GM06990 (cell line): ENCODE measurements at regions not wholly inside any gene's neighbourhood (a gene's known extent, or its start where the extent isn't known, plus 50 kb on each side); places are given as distances from the start of the nearest gene placed in this dataset.

Experiments used
- DNase-seq: peaks from one replicate; pipeline ENCODE4 v3.0.0-alpha.2; 2011; ENCODE audit not compliant: insufficient read length; ENCODE audit errors: extremely low read depth
- H3K27me3 ChIP-seq: replicated peaks from 2 replicates; pipeline ENCODE4 v1.6.0; 2011; ENCODE audit warnings: low read length; ENCODE audit not compliant: control insufficient read depth, insufficient read depth
- H3K36me3 ChIP-seq: 2 replicates; pipeline ENCODE4 v1.5.1; 2011; ENCODE audit warnings: low read length; ENCODE audit not compliant: control insufficient read depth, insufficient read depth
- H3K4me3 ChIP-seq: replicated peaks from 2 replicates; pipeline ENCODE4 v1.5.1; 2011; ENCODE audit warnings: low read depth, mild to moderate bottlenecking, control low read depth, low read length
- TF ChIP-seq, protein P1 (sequence below): IDR thresholded peaks from 2 replicates; pipeline ENCODE4 v1.5.1; 2011; ENCODE audit warnings: low read length, control low read depth, mild to moderate bottlenecking, inconsistent platforms; ENCODE audit not compliant: insufficient read depth, poor library complexity, severe bottlenecking

DNA sequence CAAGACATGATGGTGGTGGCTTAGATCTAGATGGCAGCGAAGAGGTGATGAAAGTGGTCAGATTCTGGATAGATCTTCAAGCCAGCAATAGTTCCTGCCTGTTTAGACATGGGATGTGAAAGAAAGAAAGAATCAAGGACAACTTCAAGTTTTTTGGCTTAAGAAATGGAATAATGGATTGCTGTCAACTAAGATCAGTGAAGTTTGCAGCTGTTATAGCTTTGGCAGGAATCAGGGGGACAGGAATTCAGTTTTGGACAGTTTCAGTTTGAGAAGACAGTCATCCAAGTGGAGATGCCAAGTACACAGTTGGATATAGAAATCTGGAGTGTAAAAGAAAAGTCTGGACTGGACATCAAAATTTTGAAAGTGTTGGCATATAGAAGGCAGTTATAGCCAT, 283.7 kb upstream of the PKDCC start:
- TF ChIP-seq, protein P1, sequence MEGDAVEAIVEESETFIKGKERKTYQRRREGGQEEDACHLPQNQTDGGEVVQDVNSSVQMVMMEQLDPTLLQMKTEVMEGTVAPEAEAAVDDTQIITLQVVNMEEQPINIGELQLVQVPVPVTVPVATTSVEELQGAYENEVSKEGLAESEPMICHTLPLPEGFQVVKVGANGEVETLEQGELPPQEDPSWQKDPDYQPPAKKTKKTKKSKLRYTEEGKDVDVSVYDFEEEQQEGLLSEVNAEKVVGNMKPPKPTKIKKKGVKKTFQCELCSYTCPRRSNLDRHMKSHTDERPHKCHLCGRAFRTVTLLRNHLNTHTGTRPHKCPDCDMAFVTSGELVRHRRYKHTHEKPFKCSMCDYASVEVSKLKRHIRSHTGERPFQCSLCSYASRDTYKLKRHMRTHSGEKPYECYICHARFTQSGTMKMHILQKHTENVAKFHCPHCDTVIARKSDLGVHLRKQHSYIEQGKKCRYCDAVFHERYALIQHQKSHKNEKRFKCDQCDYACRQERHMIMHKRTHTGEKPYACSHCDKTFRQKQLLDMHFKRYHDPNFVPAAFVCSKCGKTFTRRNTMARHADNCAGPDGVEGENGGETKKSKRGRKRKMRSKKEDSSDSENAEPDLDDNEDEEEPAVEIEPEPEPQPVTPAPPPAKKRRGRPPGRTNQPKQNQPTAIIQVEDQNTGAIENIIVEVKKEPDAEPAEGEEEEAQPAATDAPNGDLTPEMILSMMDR: no peak
- Histone ChIP-seq H3K4me3 (no peak overlapping the region), H3K27me3 (no peaks in the 10 kb centered on the region), H3K36me3 (no peaks in the 10 kb centered on the region)
- DNase-seq: no peak

DNA sequence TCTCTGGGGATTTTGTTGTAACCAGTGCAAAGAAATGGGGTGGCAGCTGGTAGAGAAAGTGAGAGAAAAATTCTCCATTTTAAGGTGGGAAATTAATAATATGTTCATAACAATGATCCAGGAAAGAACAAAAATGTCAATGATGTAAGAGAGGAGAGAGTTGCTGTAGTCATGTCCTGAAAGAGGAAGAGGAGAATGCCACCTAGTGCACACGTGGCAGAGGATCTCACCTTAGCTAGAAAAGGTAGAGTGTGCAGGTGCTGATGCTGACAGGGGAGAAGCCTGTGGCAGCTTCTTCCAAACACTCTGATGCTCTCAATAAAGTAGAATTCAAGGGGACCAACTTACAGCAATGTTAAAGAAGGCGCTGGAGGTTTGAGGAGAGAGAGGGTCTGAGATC, 282.9 kb upstream of the PKDCC start:
- no peaks in the 10 kb centered on the region for H3K36me3 ChIP-seq
- TF ChIP-seq, protein P1: peak; percentile 5
- no peak for DNase-seq
- H3K4me3 ChIP-seq: no peak overlapping the region
- H3K27me3 ChIP-seq: no peaks in the 10 kb centered on the region

DNA sequence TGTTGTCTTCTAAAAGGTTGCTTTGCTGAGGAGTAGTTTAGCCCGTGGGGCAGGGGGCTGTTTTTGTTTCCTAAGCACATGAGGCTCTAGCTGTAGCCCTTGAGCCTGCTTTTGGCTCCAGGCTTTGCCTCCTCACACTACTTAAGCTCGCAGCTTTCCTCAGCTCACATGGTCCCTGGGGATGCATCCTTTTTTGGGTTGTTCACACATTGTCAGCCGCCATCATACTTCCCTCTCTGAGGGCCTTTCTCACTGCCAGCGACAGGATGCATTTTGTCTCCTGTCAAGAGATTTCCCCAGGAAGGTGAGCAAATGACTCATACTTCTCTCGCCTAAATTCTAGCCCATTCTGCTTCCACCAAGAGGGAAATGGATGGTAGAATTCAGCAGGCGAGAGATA, 279.5 kb upstream of the PKDCC start:
- TF ChIP-seq, protein P1: no peak
- Histone ChIP-seq H3K4me3 (no peak overlapping the region), H3K27me3 (no peaks in the 10 kb centered on the region), H3K36me3 (no peaks in the 10 kb centered on the region)
- DNase-seq: no peak

DNA sequence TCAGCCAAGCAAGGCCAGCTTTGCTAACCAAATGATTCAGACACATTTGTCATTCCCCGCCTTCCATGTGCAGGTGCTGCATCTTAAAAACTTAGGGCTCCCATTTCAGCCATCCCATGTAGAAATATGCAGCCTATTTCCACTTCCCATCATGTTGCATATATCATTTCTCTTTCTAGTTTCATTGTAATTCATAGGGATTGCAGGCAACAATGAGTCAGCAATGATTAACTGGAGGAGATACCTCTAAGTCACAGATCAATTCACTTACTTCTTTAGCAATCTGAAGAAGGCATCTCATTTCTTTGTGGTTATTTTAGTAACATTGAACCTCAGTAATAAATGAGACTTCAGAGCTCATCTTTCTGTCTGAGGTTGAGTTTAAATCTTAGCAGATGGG, 276.1 kb upstream of the PKDCC start:
- no peaks in the 10 kb centered on the region for H3K27me3 ChIP-seq
- H3K4me3 ChIP-seq: no peak overlapping the region
- no peak for DNase-seq
- no peaks in the 10 kb centered on the region for H3K36me3 ChIP-seq
- TF ChIP-seq, protein P1: no peak

DNA sequence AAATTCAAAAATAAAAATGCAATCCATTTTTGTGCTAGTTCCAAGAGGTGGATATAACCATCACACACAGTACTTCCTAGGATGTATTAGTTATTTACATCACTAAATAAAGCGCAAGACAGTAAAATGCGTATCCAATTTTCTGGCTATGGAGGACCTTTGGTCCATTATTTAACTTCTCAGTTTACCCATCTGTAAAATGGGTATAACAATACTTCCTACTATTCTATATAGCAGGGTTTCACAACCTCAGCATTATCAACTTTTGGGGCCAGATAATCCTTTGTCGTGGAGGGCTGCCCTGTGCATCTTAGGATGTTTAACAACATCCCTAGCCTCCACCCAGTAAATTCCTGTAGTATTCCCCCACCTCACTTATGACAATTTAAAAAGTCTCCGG, 275.1 kb upstream of the PKDCC start:
- Histone ChIP-seq H3K36me3 (no peaks in the 10 kb centered on the region), H3K27me3 (no peaks in the 10 kb centered on the region), H3K4me3 (no peak overlapping the region)
- TF ChIP-seq, protein P1: no peak
- no peak for DNase-seq

DNA sequence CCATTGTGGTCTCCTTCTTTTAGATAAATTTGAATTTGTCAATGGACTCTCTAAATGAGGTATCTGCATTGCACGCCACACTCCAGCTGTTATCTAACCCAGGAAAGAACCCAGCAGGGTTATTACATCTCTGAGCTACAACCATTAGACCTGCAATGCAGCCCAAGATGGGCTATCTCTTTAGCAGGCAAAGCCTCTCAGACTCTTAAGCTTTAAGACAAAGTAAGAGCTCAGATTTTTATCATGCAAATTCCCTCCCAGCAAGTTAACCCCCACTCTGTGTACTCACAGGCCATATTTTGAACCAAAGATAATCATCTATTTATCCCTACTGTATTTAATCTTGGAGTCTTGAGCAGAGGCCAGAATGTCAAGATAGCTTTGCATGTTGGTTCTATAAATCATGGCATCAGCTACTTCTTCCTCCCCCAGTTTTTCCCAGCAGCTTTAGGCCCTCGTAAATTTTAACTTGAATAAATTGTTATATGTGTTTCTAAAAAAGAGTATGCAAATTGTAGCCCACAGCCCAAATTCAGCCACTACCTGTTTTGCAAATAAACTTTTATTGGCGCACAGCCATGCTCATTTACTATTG, 273.7 kb upstream of the PKDCC start:
- Histone ChIP-seq H3K4me3 (no peak overlapping the region), H3K36me3 (no peaks in the 10 kb centered on the region), H3K27me3 (no peaks in the 10 kb centered on the region)
- TF ChIP-seq, protein P1: no peak
- DNase-seq: no peak
